ENCODE measurements at regions not wholly inside any gene's neighbourhood (a gene's known extent, or its start where the extent isn't known, plus 50 kb on each side); places are given as distances from the start of the nearest gene placed in this dataset.
"Not testable (repeated sequence)": the region's sequence is repeated elsewhere in the genome, so short reads cannot be mapped to it uniquely, and the experiment has no call there.

GRCh38 chr1:172795741-172796140 is 136.8 kb downstream of the FASLG start:
- Mint-ChIP-seq H3K36me3 (ENCODE audit: low read depth) (no peaks in the 10 kb centered on the region), H3K4me3 (no peak overlapping the region), H3K4me1 (ENCODE audit: low read depth) (no peaks in the 10 kb centered on the region), H3K9me3 (no peaks in the 10 kb centered on the region), H3K27ac (no peak overlapping the region), H3K27me3 (ENCODE audit: low read depth) (peaks cover 22% of the 10 kb centered on the region)
- no peak for DNase-seq (ENCODE audit: low spot score)

GRCh38 chr1:172799804-172800203 is 140.9 kb downstream of the FASLG start:
- not testable (repeated sequence) for H3K36me3 Mint-ChIP-seq (ENCODE audit: low read depth)

GRCh38 chr1:172801771-172802322 is 142.9 kb downstream of the FASLG start:
- no peak overlapping the region for H3K27ac Mint-ChIP-seq
- peaks cover 2% of the 10 kb centered on the region for H3K36me3 Mint-ChIP-seq (ENCODE audit: low read depth)
- H3K27me3 Mint-ChIP-seq (ENCODE audit: low read depth): peaks cover 4% of the 10 kb centered on the region
- no peak overlapping the region for H3K4me3 Mint-ChIP-seq
- H3K9me3 Mint-ChIP-seq: peaks cover 7% of the 10 kb centered on the region
- H3K4me1 Mint-ChIP-seq (ENCODE audit: low read depth): no peaks in the 10 kb centered on the region
- DNase-seq (ENCODE audit: low spot score): no peak

More at GRCh38 chr1:172799804-172800203, 140.9 kb downstream of the FASLG start:
- not testable (repeated sequence) for H3K9me3 Mint-ChIP-seq; H3K4me3 Mint-ChIP-seq; H3K27ac Mint-ChIP-seq; H3K4me1 Mint-ChIP-seq (ENCODE audit: low read depth); DNase-seq (ENCODE audit: low spot score); H3K27me3 Mint-ChIP-seq (ENCODE audit: low read depth)

GRCh38 chr1:172809750-172810149 is 150.8 kb downstream of the FASLG start:
- Mint-ChIP-seq H3K36me3 (ENCODE audit: low read depth) (peaks cover 11% of the 10 kb centered on the region), H3K4me1 (ENCODE audit: low read depth) (peaks cover 10% of the 10 kb centered on the region), H3K4me3 (no peak overlapping the region), H3K27me3 (ENCODE audit: low read depth) (peaks cover 23% of the 10 kb centered on the region), H3K9me3 (peaks cover 43% of the 10 kb centered on the region), H3K27ac (no peak overlapping the region)
- DNase-seq (ENCODE audit: low spot score): no peak

GRCh38 chr1:172810480-172811175 is 151.7 kb downstream of the FASLG start:
- peaks cover 52% of the 10 kb centered on the region for H3K9me3 Mint-ChIP-seq
- H3K4me1 Mint-ChIP-seq (ENCODE audit: low read depth): peaks cover 10% of the 10 kb centered on the region
- peaks cover 14% of the 10 kb centered on the region for H3K36me3 Mint-ChIP-seq (ENCODE audit: low read depth)
- peaks cover 26% of the 10 kb centered on the region for H3K27me3 Mint-ChIP-seq (ENCODE audit: low read depth)
- no peak overlapping the region for H3K4me3 Mint-ChIP-seq
- no peak overlapping the region for H3K27ac Mint-ChIP-seq
- no peak for DNase-seq (ENCODE audit: low spot score)

GRCh38 chr1:172811694-172812093 is 152.8 kb downstream of the FASLG start:
- peaks cover 17% of the 10 kb centered on the region for H3K36me3 Mint-ChIP-seq (ENCODE audit: low read depth)
- no peak overlapping the region for H3K4me3 Mint-ChIP-seq
- DNase-seq (ENCODE audit: low spot score): no peak
- H3K27me3 Mint-ChIP-seq (ENCODE audit: low read depth): peaks cover 26% of the 10 kb centered on the region
- H3K4me1 Mint-ChIP-seq (ENCODE audit: low read depth): peaks cover 13% of the 10 kb centered on the region
- H3K27ac Mint-ChIP-seq: no peak overlapping the region
- peaks cover 59% of the 10 kb centered on the region for H3K9me3 Mint-ChIP-seq

- no peak for DNase-seq (ENCODE audit: low spot score)
- Mint-ChIP-seq H3K27ac (no peak overlapping the region), H3K4me1 (ENCODE audit: low read depth) (peaks cover 16% of the 10 kb centered on the region), H3K4me3 (no peak overlapping the region), H3K36me3 (ENCODE audit: low read depth) (peaks cover 17% of the 10 kb centered on the region), H3K9me3 (peaks cover 63% of the 10 kb centered on the region), H3K27me3 (ENCODE audit: low read depth) (peaks cover 29% of the 10 kb centered on the region)
These were observed 153.2 kb downstream of the FASLG start for GRCh38 chr1:172812118-172812517.

GRCh38 chr1:172813330-172813729 is 154.4 kb downstream of the FASLG start:
- no peak overlapping the region for H3K27ac Mint-ChIP-seq
- peaks cover 13% of the 10 kb centered on the region for H3K36me3 Mint-ChIP-seq (ENCODE audit: low read depth)
- no peak overlapping the region for H3K4me3 Mint-ChIP-seq
- H3K27me3 Mint-ChIP-seq (ENCODE audit: low read depth): peaks cover 24% of the 10 kb centered on the region
- peaks cover 57% of the 10 kb centered on the region for H3K9me3 Mint-ChIP-seq
- no peak for DNase-seq (ENCODE audit: low spot score)
- peaks cover 22% of the 10 kb centered on the region for H3K4me1 Mint-ChIP-seq (ENCODE audit: low read depth)

- Mint-ChIP-seq H3K9me3 (peaks cover 46% of the 10 kb centered on the region), H3K27me3 (ENCODE audit: low read depth) (peaks cover 16% of the 10 kb centered on the region), H3K4me3 (no peak overlapping the region), H3K4me1 (ENCODE audit: low read depth) (peaks cover 33% of the 10 kb centered on the region), H3K27ac (no peak overlapping the region), H3K36me3 (ENCODE audit: low read depth) (peaks cover 13% of the 10 kb centered on the region)
- no peak for DNase-seq (ENCODE audit: low spot score)
These were observed 155.5 kb downstream of the FASLG start for GRCh38 chr1:172814428-172814827.

- DNase-seq (ENCODE audit: low spot score): no peak
- Mint-ChIP-seq H3K4me1 (ENCODE audit: low read depth) (peaks cover 43% of the 10 kb centered on the region), H3K27ac (no peak overlapping the region), H3K27me3 (ENCODE audit: low read depth) (peaks cover 7% of the 10 kb centered on the region), H3K9me3 (peaks cover 35% of the 10 kb centered on the region), H3K36me3 (ENCODE audit: low read depth) (peaks cover 14% of the 10 kb centered on the region), H3K4me3 (no peak overlapping the region)
These were observed 156.8 kb downstream of the FASLG start for GRCh38 chr1:172815740-172816139.

- Mint-ChIP-seq H3K27me3 (ENCODE audit: low read depth) (peaks cover 19% of the 10 kb centered on the region), H3K9me3 (peaks cover 22% of the 10 kb centered on the region), H3K4me1 (ENCODE audit: low read depth) (peaks cover 37% of the 10 kb centered on the region), H3K36me3 (ENCODE audit: low read depth) (peaks cover 8% of the 10 kb centered on the region), H3K4me3 (peak overlapping the region; percentile 67), H3K27ac (peak overlapping the region; percentile 92)
- DNase-seq (ENCODE audit: low spot score): peak; percentile 71
These were observed 160.1 kb downstream of the FASLG start for GRCh38 chr1:172818841-172819527.

GRCh38 chr1:172820475-172821158 is 161.7 kb downstream of the FASLG start:
- H3K9me3 Mint-ChIP-seq: peaks cover 11% of the 10 kb centered on the region
- no peak for DNase-seq (ENCODE audit: low spot score)
- peaks cover 37% of the 10 kb centered on the region for H3K4me1 Mint-ChIP-seq (ENCODE audit: low read depth)
- peak overlapping the region; percentile 50 for H3K27ac Mint-ChIP-seq
- H3K4me3 Mint-ChIP-seq: no peak overlapping the region
- peaks cover 21% of the 10 kb centered on the region for H3K27me3 Mint-ChIP-seq (ENCODE audit: low read depth)
- H3K36me3 Mint-ChIP-seq (ENCODE audit: low read depth): peaks cover 5% of the 10 kb centered on the region

GRCh38 chr1:172821609-172822274 is 162.8 kb downstream of the FASLG start:
- H3K36me3 Mint-ChIP-seq (ENCODE audit: low read depth): peaks cover 2% of the 10 kb centered on the region
- DNase-seq (ENCODE audit: low spot score): no peak
- H3K27ac Mint-ChIP-seq: no peak overlapping the region
- H3K27me3 Mint-ChIP-seq (ENCODE audit: low read depth): peaks cover 22% of the 10 kb centered on the region
- no peak overlapping the region for H3K4me3 Mint-ChIP-seq
- H3K4me1 Mint-ChIP-seq (ENCODE audit: low read depth): peaks cover 34% of the 10 kb centered on the region
- peaks cover 3% of the 10 kb centered on the region for H3K9me3 Mint-ChIP-seq

All from T-helper 2 cell treated with Interferon-gamma antibody and Interleukin-4, amounts not matched to agents 5 μg/mL and 100 μg/mL, for 36 hours (primary cell).